ENCODE measurements at regions not wholly inside any gene's neighbourhood (a gene's known extent, or its start where the extent isn't known, plus 50 kb on each side); places are given as distances from the start of the nearest gene placed in this dataset.

DNA sequence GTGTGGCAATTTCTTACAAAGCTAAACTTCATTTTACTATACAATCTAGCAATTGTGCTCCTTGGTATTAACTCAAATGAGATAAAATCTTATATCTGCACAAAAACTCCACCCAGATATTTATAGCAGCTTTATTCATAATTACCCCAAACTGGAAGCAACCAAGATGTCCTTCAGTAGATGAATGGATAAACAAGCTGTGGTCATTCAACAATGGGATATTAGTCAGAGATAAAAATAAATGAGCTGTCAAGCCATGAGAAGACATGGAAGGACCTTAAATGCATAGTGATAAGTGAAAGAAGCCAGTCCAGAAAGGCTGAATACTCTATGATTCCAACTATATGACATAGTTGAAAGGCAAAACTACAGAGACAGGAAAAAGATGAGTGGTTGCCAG is 98.9 kb upstream of the BMP2 start:
- Mint-ChIP-seq H3K36me3 (ENCODE audit: insufficient read depth, unreplicated experiment) (no peaks in the 10 kb centered on the region), H3K9me3 (ENCODE audit: unreplicated experiment) (peaks cover 18% of the 10 kb centered on the region), H3K4me3 (ENCODE audit: unreplicated experiment) (no peak overlapping the region), H3K27me3 (ENCODE audit: insufficient read depth, unreplicated experiment) (no peaks in the 10 kb centered on the region), H3K27ac (ENCODE audit: unreplicated experiment) (no peak overlapping the region), H3K4me1 (ENCODE audit: low read depth, unreplicated experiment) (peaks cover 22% of the 10 kb centered on the region)
- Histone ChIP-seq H3K4me1 (peaks cover 25% of the 10 kb centered on the region), H3K27me3 (replicated peaks; ENCODE audit: control insufficient read depth, insufficient read depth, low read length) (no peaks in the 10 kb centered on the region), H3K4me3 (ENCODE audit: low read depth, low read length) (no peak overlapping the region), H3K36me3 (ENCODE audit: control insufficient read depth, insufficient read depth, low read length) (no peaks in the 10 kb centered on the region), H3K9me3 (peaks cover 6% of the 10 kb centered on the region; the same call in 1 of the 2 replicates)
- BruUV-seq (replicated peaks): no TSS peak
- intact Hi-C loops (cut with micrococcal nuclease; ENCODE audit: unreplicated experiment): no loop called here
- DNase-seq: no peak
- ChIA-PET POLR2A (no interaction called here), CTCF (no interaction called here)
- TF ChIP-seq, protein P1, sequence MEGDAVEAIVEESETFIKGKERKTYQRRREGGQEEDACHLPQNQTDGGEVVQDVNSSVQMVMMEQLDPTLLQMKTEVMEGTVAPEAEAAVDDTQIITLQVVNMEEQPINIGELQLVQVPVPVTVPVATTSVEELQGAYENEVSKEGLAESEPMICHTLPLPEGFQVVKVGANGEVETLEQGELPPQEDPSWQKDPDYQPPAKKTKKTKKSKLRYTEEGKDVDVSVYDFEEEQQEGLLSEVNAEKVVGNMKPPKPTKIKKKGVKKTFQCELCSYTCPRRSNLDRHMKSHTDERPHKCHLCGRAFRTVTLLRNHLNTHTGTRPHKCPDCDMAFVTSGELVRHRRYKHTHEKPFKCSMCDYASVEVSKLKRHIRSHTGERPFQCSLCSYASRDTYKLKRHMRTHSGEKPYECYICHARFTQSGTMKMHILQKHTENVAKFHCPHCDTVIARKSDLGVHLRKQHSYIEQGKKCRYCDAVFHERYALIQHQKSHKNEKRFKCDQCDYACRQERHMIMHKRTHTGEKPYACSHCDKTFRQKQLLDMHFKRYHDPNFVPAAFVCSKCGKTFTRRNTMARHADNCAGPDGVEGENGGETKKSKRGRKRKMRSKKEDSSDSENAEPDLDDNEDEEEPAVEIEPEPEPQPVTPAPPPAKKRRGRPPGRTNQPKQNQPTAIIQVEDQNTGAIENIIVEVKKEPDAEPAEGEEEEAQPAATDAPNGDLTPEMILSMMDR (IDR thresholded peaks at IDR 0.05; ENCODE audit: insufficient read depth in 1 of 2, low read depth in 1 of 2, low read length in 1 of 2, severe bottlenecking in 1 of 2, unreplicated experiment in 1 of 2): no peak

DNA sequence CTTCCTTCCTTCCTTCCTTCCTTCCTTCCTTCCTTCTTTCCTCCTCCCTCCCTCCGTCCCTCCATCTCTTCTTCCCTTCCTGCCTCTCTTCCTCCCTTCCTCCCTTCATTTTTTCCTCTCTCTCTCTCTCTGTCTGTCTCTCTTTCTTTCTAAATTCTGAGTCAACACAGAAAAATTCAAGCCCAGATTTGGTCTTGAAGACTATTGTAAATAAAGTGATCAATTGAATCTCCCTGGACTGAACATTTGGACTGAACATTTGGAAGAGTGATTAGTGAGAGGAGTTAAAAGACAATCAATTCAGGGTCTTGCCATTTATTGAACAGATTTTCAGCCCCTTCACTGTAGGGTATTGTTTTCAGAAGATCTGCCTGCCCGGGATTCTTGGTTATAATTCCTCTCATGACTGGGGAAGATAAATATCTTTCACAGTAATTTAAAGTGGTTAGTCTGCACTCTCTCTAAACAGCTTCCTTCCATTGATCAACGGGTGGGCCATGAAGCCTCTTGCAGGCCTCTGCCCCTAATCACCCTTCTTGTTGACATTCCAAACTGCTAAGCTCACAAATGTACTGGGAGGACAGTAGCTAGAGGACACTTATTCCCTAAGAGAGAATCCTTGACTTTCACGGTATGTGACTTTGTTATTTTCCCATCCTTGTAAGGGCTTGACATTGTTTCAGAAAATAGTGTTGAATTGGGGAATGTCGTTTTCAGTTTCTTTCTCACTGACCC is 101.7 kb upstream of the BMP2 start:
- no peak overlapping the region for H3K4me3 Mint-ChIP-seq (ENCODE audit: unreplicated experiment)
- no TSS peak for BruUV-seq (replicated peaks)
- no peaks in the 10 kb centered on the region for H3K36me3 ChIP-seq (ENCODE audit: control insufficient read depth, insufficient read depth, low read length)
- peaks cover 34% of the 10 kb centered on the region for H3K4me1 Mint-ChIP-seq (ENCODE audit: low read depth, unreplicated experiment)
- H3K27me3 Mint-ChIP-seq (ENCODE audit: insufficient read depth, unreplicated experiment): no peaks in the 10 kb centered on the region
- intact Hi-C loops (cut with micrococcal nuclease; ENCODE audit: unreplicated experiment): no loop called here
- ChIA-PET CTCF (no interaction called here), POLR2A (interaction anchor here (1.0 kb wide), 1 partner anchor 15 kb away, joined by 3 read pairs; no protein-coding TSS in a partner anchor)
- peaks cover 6% of the 10 kb centered on the region; the same call in 1 of the 2 replicates for H3K9me3 ChIP-seq
- no peak overlapping the region for H3K4me3 ChIP-seq (ENCODE audit: low read depth, low read length)
- TF ChIP-seq, protein P1 (IDR thresholded peaks at IDR 0.05; ENCODE audit: insufficient read depth in 1 of 2, low read depth in 1 of 2, low read length in 1 of 2, severe bottlenecking in 1 of 2, unreplicated experiment in 1 of 2): no peak
- peak; percentile 42 to 51 for DNase-seq
- no peaks in the 10 kb centered on the region for H3K27me3 ChIP-seq (replicated peaks; ENCODE audit: control insufficient read depth, insufficient read depth, low read length)
- peaks cover 18% of the 10 kb centered on the region for H3K9me3 Mint-ChIP-seq (ENCODE audit: unreplicated experiment)
- H3K27ac Mint-ChIP-seq (ENCODE audit: unreplicated experiment): peak overlapping the region; percentile 56
- peaks cover 36% of the 10 kb centered on the region for H3K4me1 ChIP-seq
- H3K36me3 Mint-ChIP-seq (ENCODE audit: insufficient read depth, unreplicated experiment): no peaks in the 10 kb centered on the region

DNA sequence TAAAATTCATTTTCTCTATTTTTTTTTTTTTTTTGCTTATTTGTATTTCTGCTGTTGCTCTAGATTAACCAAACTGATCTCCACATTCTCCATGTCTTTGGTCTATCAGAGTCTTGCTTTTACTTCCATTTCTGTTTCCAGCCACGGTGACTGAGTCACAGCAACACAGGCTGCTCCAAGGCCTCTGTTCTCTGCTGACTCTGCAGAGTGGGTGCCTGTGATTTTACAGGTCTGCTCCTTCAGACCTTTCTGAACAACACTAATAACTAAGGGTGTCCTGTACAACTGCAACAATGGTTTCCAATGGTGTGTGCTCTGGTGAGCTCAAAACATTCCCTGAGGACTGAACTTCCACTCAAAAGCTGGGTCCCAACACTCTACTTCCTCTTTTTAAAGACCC is 102.3 kb upstream of the BMP2 start:
- Histone ChIP-seq H3K36me3 (ENCODE audit: control insufficient read depth, insufficient read depth, low read length) (no peaks in the 10 kb centered on the region), H3K4me3 (ENCODE audit: low read depth, low read length) (no peak overlapping the region), H3K4me1 (peaks cover 36% of the 10 kb centered on the region), H3K27me3 (replicated peaks; ENCODE audit: control insufficient read depth, insufficient read depth, low read length) (no peaks in the 10 kb centered on the region), H3K9me3 (peaks cover 6% of the 10 kb centered on the region; the same call in 1 of the 2 replicates)
- peaks cover 34% of the 10 kb centered on the region for H3K4me1 Mint-ChIP-seq (ENCODE audit: low read depth, unreplicated experiment)
- no TSS peak for BruUV-seq (replicated peaks)
- H3K27ac Mint-ChIP-seq (ENCODE audit: unreplicated experiment): peak overlapping the region; percentile 56
- intact Hi-C loops (cut with micrococcal nuclease; ENCODE audit: unreplicated experiment): no loop called here
- H3K36me3 Mint-ChIP-seq (ENCODE audit: insufficient read depth, unreplicated experiment): no peaks in the 10 kb centered on the region
- ChIA-PET CTCF (no interaction called here), POLR2A (interaction anchor here (0.5 kb wide), 1 partner anchor 106 kb away, joined by 3 read pairs; no protein-coding TSS in a partner anchor)
- peaks cover 18% of the 10 kb centered on the region for H3K9me3 Mint-ChIP-seq (ENCODE audit: unreplicated experiment)
- H3K4me3 Mint-ChIP-seq (ENCODE audit: unreplicated experiment): no peak overlapping the region
- no peak for DNase-seq
- no peaks in the 10 kb centered on the region for H3K27me3 Mint-ChIP-seq (ENCODE audit: insufficient read depth, unreplicated experiment)
- TF ChIP-seq, protein P1 (IDR thresholded peaks at IDR 0.05; ENCODE audit: insufficient read depth in 1 of 2, low read depth in 1 of 2, low read length in 1 of 2, severe bottlenecking in 1 of 2, unreplicated experiment in 1 of 2): no peak
